DND-41 (cell line): ENCODE measurements at regions not wholly inside any gene's neighbourhood (a gene's known extent, or its start where the extent isn't known, plus 50 kb on each side); places are given as distances from the start of the nearest gene placed in this dataset.

Experiments used
- ATAC-seq: fragments of 200-7000 bp; cut with Tn5 transposase; 3 replicates; pipeline ENCODE4 v1.9.1; 2021; ENCODE audit warnings: low read depth; ENCODE audit not compliant: insufficient read depth
- DNase-seq: peaks from one replicate; pipeline ENCODE4 v3.0.0-alpha.2; 2020
- H2AFZ ChIP-seq: 2 replicates; pipeline ENCODE4 v1.6.0; 2012; ENCODE audit warnings: low read depth, low read length
- H3K27ac ChIP-seq: 2 replicates; pipeline ENCODE4 v1.5.1; 2012; ENCODE audit warnings: low read length, inconsistent platforms
- H3K27me3 ChIP-seq: fragments of 200-600 bp; sonication (generic); 2 replicates; pipeline ENCODE4 v1.6.0; 2012; ENCODE audit warnings: low read length, mild to moderate bottlenecking, inconsistent platforms; ENCODE audit not compliant: insufficient read depth, poor library complexity
- H3K36me3 ChIP-seq: 2 replicates; pipeline ENCODE4 v1.5.1; 2012; ENCODE audit warnings: low read length, inconsistent platforms; ENCODE audit not compliant: insufficient read depth
- H3K4me1 ChIP-seq: 2 replicates; pipeline ENCODE4 v1.5.1; 2012; ENCODE audit warnings: mild to moderate bottlenecking, low read length; ENCODE audit not compliant: insufficient read depth
- H3K4me2 ChIP-seq: 2 replicates; pipeline ENCODE4 v1.6.0; 2012; ENCODE audit warnings: mild to moderate bottlenecking, moderate library complexity, low read length, inconsistent platforms; ENCODE audit not compliant: insufficient read depth
- H3K4me3 ChIP-seq, 2 experiments: fragments of 200-600 bp in 1 of 2; shearing (Covaris generic) in 1 of 2; 2 replicates each; pipeline ENCODE4 v1.5.1; 2012 to 2016; ENCODE audit warnings: inconsistent platforms in 2 of 2, low read length in 2 of 2, mild to moderate bottlenecking in 2 of 2, low read depth in 1 of 2, moderate library complexity in 1 of 2
- H3K79me2 ChIP-seq: 2 replicates; pipeline ENCODE4 v1.6.0; 2012; ENCODE audit warnings: low read length, inconsistent platforms; ENCODE audit not compliant: insufficient read depth
- H3K9ac ChIP-seq: 2 replicates; pipeline ENCODE4 v1.6.0; 2012; ENCODE audit warnings: low read depth, mild to moderate bottlenecking, inconsistent platforms, low read length, moderate library complexity
- H3K9me3 ChIP-seq: 2 replicates; pipeline ENCODE4 v1.5.1; 2012; ENCODE audit warnings: low read length, moderate library complexity, mild to moderate bottlenecking, inconsistent platforms; ENCODE audit not compliant: insufficient read depth, severe bottlenecking
- H4K20me1 ChIP-seq: 2 replicates; pipeline ENCODE4 v1.6.0; 2012; ENCODE audit warnings: low read length; ENCODE audit not compliant: insufficient read depth
- CTCF ChIP-seq: IDR thresholded peaks from 2 replicates; pipeline ENCODE4 v1.5.1; 2012; ENCODE audit warnings: borderline replicate concordance, low read length, moderate library complexity, mild to moderate bottlenecking; ENCODE audit not compliant: poor library complexity, severe bottlenecking; ENCODE audit errors: extremely low read depth
- EZH2 ChIP-seq: IDR thresholded peaks from 3 replicates; pipeline ENCODE4 v1.6.1; 2012; ENCODE audit warnings: borderline replicate concordance, low read depth, mild to moderate bottlenecking, moderate library complexity, low read length, inconsistent platforms; ENCODE audit not compliant: severe bottlenecking

DNA sequence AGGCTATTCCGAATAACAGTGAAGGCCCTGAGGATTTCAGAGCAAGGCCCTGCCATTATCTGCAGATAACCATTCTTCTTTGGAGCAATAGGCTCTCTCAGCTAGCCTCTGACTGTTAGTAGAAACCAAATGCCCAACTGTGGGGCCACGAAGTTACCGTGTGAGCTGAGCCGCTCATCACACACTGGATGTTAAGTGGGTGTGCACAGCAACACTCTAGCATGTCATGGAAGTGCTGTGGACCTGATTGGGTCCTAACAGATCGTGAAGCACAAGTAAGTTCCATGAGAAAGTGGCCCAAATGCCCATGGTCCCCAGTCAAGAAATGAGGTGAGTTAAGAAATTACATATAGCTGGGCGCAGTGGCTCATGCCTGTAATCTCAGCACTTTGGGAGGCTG is 190.4 kb downstream of the ALG10 start:
- TF ChIP-seq EZH2 (no peak), CTCF (no peak)
- Histone ChIP-seq H3K4me1 (no peaks in the 10 kb centered on the region), H3K9me3 (peaks cover 14% of the 10 kb centered on the region), H3K27ac (no peak overlapping the region), H3K79me2 (no peaks in the 10 kb centered on the region), H3K4me3 (no peak overlapping the region), H2AFZ (no peak overlapping the region), H3K9ac (no peak overlapping the region), H3K4me2 (no peak overlapping the region), H3K36me3 (no peaks in the 10 kb centered on the region), H4K20me1 (no peaks in the 10 kb centered on the region), H3K27me3 (no peaks in the 10 kb centered on the region)
- DNase-seq (no peak), ATAC-seq (no peak)

- Histone ChIP-seq H3K4me3 (no peak overlapping the region), H3K27me3 (no peaks in the 10 kb centered on the region), H3K9me3 (peaks cover 9% of the 10 kb centered on the region), H3K27ac (no peak overlapping the region), H3K9ac (no peak overlapping the region), H3K79me2 (no peaks in the 10 kb centered on the region), H3K4me1 (0 out of 2 replicates have a peak, but pooled peaks cover 3% of the 10 kb centered on the region), H4K20me1 (no peaks in the 10 kb centered on the region), H3K36me3 (no peaks in the 10 kb centered on the region), H3K4me2 (no peak overlapping the region), H2AFZ (no peak overlapping the region)
- no peak for DNase-seq
- TF ChIP-seq CTCF (no peak), EZH2 (no peak)
- ATAC-seq, result no peak
Observed at GRCh38 chr12:34214011-34214410, 191.7 kb downstream of the ALG10 start.

- no peaks in the 10 kb centered on the region for H3K36me3 ChIP-seq
- H3K4me1 ChIP-seq, result 0 out of 2 replicates have a peak, but pooled peaks cover 3% of the 10 kb centered on the region
- no peak overlapping the region for H3K27ac ChIP-seq
- no peaks in the 10 kb centered on the region for H4K20me1 ChIP-seq
- no peak overlapping the region for H3K9ac ChIP-seq
- TF ChIP-seq CTCF (no peak), EZH2 (no peak)
- peaks cover 3% of the 10 kb centered on the region for H3K9me3 ChIP-seq
- no peak overlapping the region for H3K4me3 ChIP-seq
- ATAC-seq (no peak), DNase-seq (no peak)
- no peak overlapping the region for H2AFZ ChIP-seq
- no peaks in the 10 kb centered on the region for H3K27me3 ChIP-seq
- H3K4me2 ChIP-seq, result no peak overlapping the region
- no peaks in the 10 kb centered on the region for H3K79me2 ChIP-seq
Observed at GRCh38 chr12:34215213-34215892, 193.1 kb downstream of the ALG10 start.

GRCh38 chr12:34215893-34216285 is 193.6 kb downstream of the ALG10 start:
- Histone ChIP-seq H3K4me2 (no peak overlapping the region), H3K27ac (no peak overlapping the region), H2AFZ (no peak overlapping the region), H3K79me2 (no peaks in the 10 kb centered on the region), H3K9me3 (no peaks in the 10 kb centered on the region), H3K4me3 (no peak overlapping the region), H3K4me1 (0 out of 2 replicates have a peak, but pooled peaks cover 3% of the 10 kb centered on the region), H3K27me3 (no peaks in the 10 kb centered on the region), H3K9ac (no peak overlapping the region), H3K36me3 (no peaks in the 10 kb centered on the region), H4K20me1 (no peaks in the 10 kb centered on the region)
- no peak for ATAC-seq
- no peak for TF ChIP-seq CTCF
- no peak for TF ChIP-seq EZH2
- DNase-seq, result no peak
